ENCODE measurements at regions not wholly inside any gene's neighbourhood (a gene's known extent, or its start where the extent isn't known, plus 50 kb on each side); places are given as distances from the start of the nearest gene placed in this dataset.

DNA sequence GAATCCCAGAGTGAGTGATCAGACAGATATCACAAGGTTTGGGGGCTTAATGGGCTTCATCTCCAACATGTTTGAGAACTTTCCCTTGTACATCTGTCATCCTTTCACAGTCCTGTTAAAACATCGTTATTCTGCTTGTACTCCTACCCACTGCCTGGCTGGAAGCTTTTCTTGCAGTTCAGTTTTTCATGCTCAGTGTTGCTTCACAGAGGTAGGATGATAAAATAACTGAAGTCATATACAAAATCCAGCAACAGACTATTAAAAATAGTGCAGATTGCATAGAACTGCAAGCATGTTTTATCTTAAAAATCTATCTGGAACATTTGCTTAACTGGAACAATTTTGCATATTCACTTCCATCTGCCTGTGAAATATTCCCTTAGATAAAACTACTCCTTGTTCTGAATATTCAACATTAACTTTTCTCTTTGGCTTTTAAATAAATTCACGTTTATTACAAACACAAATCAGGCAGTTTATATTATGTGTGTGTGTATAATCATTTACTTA, 579.6 kb upstream of the IGFBP7 start:
- DNase-seq (ENCODE audit: low spot score in 2 of 2) = no peak
- Mint-ChIP-seq H3K36me3 (no peaks in the 10 kb centered on the region), H3K27me3 (no peaks in the 10 kb centered on the region), H3K4me1 (no peaks in the 10 kb centered on the region), H3K9me3 (peaks cover 8% of the 10 kb centered on the region), H3K27ac (no peak overlapping the region), H3K4me3 (no peak overlapping the region)
- ATAC-seq (ENCODE audit: low read depth) = no peak

DNA sequence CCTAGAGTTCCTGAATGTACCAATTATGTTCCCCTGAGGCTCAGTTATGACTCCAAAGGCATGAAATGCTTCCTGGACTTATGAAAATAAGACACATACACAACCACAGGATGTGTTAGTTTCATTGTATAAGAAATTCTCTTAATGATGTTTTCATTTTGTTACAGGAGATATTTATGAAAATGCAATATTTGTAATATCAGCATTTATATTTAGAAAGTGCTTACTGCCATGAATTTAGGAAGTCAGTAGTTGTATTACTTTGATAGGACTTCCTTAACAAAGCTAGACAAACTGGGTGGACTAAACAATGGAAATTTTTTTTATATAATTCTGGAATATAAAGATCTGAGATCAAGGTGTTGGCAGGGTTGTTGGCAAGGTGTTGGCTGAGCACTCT, 572.1 kb upstream of the IGFBP7 start:
- Mint-ChIP-seq H3K27me3 (no peaks in the 10 kb centered on the region), H3K9me3 (peaks cover 5% of the 10 kb centered on the region), H3K27ac (no peak overlapping the region), H3K4me1 (no peaks in the 10 kb centered on the region), H3K36me3 (no peaks in the 10 kb centered on the region), H3K4me3 (no peak overlapping the region)
- ATAC-seq (ENCODE audit: low read depth) (no peak), DNase-seq (ENCODE audit: low spot score in 2 of 2) (no peak)

DNA sequence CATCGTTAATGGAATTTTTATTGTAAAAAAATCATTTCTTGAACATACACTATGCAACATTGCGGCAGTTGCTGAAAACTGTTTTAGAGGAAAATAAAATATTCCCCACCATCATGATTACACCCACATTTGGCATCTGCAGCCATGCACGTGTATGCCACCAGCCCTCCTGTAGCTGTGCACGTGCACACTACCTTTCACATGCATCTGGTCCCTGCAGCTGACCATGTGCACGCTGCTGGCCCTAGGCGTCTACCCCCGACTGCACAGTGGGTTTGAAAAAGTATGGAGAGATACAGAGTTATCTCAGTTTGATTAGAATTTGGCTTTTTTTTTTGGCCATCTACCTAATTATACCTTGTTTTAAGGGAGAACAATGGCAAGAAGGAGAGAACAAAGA, 569.8 kb upstream of the IGFBP7 start:
- no peaks in the 10 kb centered on the region for H3K4me1 Mint-ChIP-seq
- ATAC-seq (ENCODE audit: low read depth) = no peak
- no peak for DNase-seq (ENCODE audit: low spot score in 2 of 2)

DNA sequence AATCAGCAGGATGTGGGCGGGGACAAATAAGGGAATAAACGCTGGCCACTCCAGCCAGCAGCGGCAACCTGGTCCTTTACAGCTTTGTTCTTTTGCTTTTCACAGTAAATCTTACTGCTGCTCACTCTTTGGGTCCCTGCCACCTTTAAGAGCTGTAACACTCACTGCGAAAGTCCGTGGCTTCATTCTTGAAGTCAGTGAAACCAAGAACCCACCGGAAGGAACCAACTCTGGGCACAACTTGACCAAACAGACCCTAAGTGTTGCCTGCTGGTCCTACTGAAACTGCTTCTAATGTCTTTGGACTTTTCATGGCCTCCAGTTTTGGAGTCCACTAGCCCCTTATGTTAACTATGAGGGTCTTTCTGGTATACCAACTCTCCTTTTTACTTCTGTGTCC, 566.2 kb upstream of the IGFBP7 start:
- no peak for DNase-seq (ENCODE audit: low spot score in 2 of 2)
- no peak overlapping the region for H3K27ac Mint-ChIP-seq

More for the DNA sequence above, 569.8 kb upstream of the IGFBP7 start:
- Mint-ChIP-seq H3K4me3 (no peak overlapping the region), H3K36me3 (no peaks in the 10 kb centered on the region), H3K9me3 (peaks cover 6% of the 10 kb centered on the region), H3K27ac (no peak overlapping the region), H3K27me3 (no peaks in the 10 kb centered on the region)

DNA sequence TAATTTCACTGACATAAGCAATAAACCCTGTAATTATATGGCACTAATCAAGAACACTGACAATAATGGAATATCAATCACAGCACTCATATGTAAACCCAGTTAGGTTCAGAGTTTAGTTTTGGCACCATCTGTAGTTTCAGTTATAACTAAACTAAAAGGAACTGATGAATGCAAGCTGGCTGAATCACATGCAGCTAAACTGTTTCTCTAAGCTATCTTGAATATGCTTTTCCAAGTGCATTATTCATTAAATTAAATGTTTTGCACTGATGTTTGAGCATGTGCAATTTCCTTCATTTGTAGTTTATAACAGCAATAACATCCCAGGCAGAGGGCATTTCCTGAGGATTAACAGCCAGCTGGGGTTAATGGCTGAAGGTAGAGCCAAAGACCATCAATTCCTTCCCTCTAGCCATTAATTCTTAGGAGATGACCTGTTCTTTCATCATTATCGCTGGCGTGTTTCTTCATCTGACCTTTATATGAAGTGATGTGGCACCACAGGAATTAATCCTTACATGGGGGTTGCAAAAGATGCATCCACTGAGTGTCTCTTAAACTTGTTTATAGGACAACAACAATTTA, 562.8 kb upstream of the IGFBP7 start:
- H3K4me3 Mint-ChIP-seq = no peak overlapping the region
- H3K36me3 Mint-ChIP-seq = no peaks in the 10 kb centered on the region
- peaks cover 4% of the 10 kb centered on the region for H3K9me3 Mint-ChIP-seq
- no peak for ATAC-seq (ENCODE audit: low read depth)
- no peaks in the 10 kb centered on the region for H3K4me1 Mint-ChIP-seq
- H3K27me3 Mint-ChIP-seq = no peaks in the 10 kb centered on the region
- no peak for DNase-seq (ENCODE audit: low spot score in 2 of 2)
- no peak overlapping the region for H3K27ac Mint-ChIP-seq

More for the DNA sequence above, 566.2 kb upstream of the IGFBP7 start:
- Mint-ChIP-seq H3K4me1 (no peaks in the 10 kb centered on the region), H3K4me3 (no peak overlapping the region), H3K9me3 (peaks cover 6% of the 10 kb centered on the region), H3K27me3 (no peaks in the 10 kb centered on the region), H3K36me3 (no peaks in the 10 kb centered on the region)
- no peak for ATAC-seq (ENCODE audit: low read depth)

DNA sequence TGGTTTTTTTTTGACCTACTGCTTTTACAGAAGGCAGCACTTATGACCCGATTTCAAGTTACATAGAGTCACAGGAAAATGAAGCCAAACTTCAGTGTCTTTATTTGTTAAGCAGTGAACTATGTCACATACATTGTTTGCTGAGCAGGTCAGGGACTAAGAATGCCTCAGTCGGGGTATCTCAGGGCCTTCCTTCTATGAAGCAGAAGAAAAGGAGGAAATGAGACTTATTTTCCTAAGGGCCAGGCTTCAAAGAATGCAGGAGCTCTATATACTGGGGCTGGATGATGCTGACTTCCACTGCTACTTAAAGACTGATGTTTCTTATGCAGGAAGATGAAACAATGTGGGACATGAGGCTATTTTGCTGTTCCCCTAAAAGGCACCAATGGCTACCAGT, 558.4 kb upstream of the IGFBP7 start:
- DNase-seq (ENCODE audit: low spot score in 2 of 2) (no peak), ATAC-seq (ENCODE audit: low read depth) (no peak)
- no peak overlapping the region for H3K4me3 Mint-ChIP-seq
- H3K4me1 Mint-ChIP-seq = no peaks in the 10 kb centered on the region
- H3K27ac Mint-ChIP-seq = no peak overlapping the region
- no peaks in the 10 kb centered on the region for H3K9me3 Mint-ChIP-seq
- no peaks in the 10 kb centered on the region for H3K36me3 Mint-ChIP-seq
- no peaks in the 10 kb centered on the region for H3K27me3 Mint-ChIP-seq

DNA sequence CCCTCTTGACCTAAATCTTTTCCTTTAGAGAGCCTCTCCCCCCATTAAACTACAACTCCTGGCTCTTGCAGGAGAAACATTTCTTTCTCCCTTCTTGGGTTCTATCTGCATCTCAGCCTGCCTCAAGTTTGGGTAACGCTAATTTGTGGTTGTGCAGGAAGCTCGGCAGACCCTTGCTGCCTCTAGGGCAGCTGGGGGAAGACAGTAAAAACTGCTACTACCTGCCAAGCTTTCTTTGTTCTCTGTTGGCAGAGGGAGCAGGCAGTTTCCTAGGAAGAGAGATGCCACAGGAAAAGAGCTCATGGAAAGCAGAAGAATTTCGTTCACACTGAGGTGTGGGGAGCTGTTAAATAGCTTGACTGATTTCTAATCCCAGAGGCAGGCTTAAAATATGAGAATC, 555.6 kb upstream of the IGFBP7 start:
- Mint-ChIP-seq H3K36me3 (no peaks in the 10 kb centered on the region), H3K9me3 (no peaks in the 10 kb centered on the region), H3K27me3 (no peaks in the 10 kb centered on the region), H3K4me3 (no peak overlapping the region), H3K27ac (no peak overlapping the region), H3K4me1 (no peaks in the 10 kb centered on the region)
- ATAC-seq (ENCODE audit: low read depth) (no peak), DNase-seq (ENCODE audit: low spot score in 2 of 2) (no peak)

GRCh38 chr4:57661517-57662090, 551.4 kb upstream of the IGFBP7 start:
- DNase-seq (ENCODE audit: low spot score in 2 of 2) (no peak), ATAC-seq (ENCODE audit: low read depth) (no peak)
- no peak overlapping the region for H3K27ac Mint-ChIP-seq
- no peaks in the 10 kb centered on the region for H3K27me3 Mint-ChIP-seq
- H3K9me3 Mint-ChIP-seq = no peaks in the 10 kb centered on the region
- H3K4me3 Mint-ChIP-seq = no peak overlapping the region
- no peaks in the 10 kb centered on the region for H3K4me1 Mint-ChIP-seq
- H3K36me3 Mint-ChIP-seq = no peaks in the 10 kb centered on the region

- ATAC-seq (ENCODE audit: low read depth) = no peak
- H3K9me3 Mint-ChIP-seq = peaks cover 4% of the 10 kb centered on the region
- H3K36me3 Mint-ChIP-seq = no peaks in the 10 kb centered on the region
- DNase-seq (ENCODE audit: low spot score in 2 of 2) = no peak
- no peaks in the 10 kb centered on the region for H3K4me1 Mint-ChIP-seq
- no peak overlapping the region for H3K4me3 Mint-ChIP-seq
- H3K27ac Mint-ChIP-seq = no peak overlapping the region
- no peaks in the 10 kb centered on the region for H3K27me3 Mint-ChIP-seq
These were observed 548.5 kb upstream of the IGFBP7 start for GRCh38 chr4:57658673-57659072.

DNA sequence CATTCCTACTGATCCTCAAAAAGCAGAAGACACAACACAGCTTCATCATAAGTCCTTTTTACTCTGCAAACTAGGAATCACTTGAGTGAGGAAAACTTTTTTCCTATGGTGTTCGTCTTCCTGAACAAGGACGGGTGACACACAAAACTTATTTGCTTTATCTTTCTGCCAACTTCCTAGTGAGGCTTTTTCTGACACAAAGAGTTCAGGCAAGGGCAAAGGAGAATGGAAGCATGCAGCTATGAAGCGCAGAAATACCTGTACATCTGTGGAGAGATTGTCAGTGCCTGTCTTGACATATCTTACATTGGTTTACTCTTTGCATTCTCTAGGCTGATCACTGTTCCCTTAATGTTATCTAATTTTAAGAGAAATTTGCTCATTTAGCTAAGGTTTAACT, 548.0 kb upstream of the IGFBP7 start:
- no peak for DNase-seq (ENCODE audit: low spot score in 2 of 2)
- H3K36me3 Mint-ChIP-seq = no peaks in the 10 kb centered on the region
- no peak overlapping the region for H3K27ac Mint-ChIP-seq
- no peaks in the 10 kb centered on the region for H3K4me1 Mint-ChIP-seq
- H3K27me3 Mint-ChIP-seq = no peaks in the 10 kb centered on the region
- H3K4me3 Mint-ChIP-seq = no peak overlapping the region
- peaks cover 4% of the 10 kb centered on the region for H3K9me3 Mint-ChIP-seq
- ATAC-seq (ENCODE audit: low read depth) = no peak

DNA sequence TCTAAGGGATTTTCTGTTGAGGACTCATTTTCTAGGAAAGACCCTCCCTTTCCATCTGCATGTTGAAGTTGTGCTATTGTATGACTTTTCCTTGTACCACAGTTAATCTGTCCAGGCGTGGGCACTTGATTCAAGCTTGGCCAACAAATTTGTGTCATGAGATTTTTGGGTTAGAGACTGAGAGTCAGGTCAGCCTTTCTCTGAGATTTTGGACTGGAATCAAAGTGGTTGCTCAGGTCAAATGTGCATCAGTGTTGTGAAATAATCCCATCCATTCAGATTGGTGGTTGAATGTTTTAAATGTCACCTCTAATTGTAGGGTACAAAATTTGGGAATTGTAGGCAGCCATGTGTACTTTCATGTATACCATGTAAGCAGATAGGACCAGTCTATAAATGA, 545.2 kb upstream of the IGFBP7 start:
- DNase-seq (ENCODE audit: low spot score in 2 of 2) (no peak), ATAC-seq (ENCODE audit: low read depth) (no peak)
- Mint-ChIP-seq H3K27ac (no peak overlapping the region), H3K36me3 (no peaks in the 10 kb centered on the region), H3K4me1 (no peaks in the 10 kb centered on the region), H3K4me3 (no peak overlapping the region), H3K27me3 (no peaks in the 10 kb centered on the region), H3K9me3 (peaks cover 7% of the 10 kb centered on the region)

DNA sequence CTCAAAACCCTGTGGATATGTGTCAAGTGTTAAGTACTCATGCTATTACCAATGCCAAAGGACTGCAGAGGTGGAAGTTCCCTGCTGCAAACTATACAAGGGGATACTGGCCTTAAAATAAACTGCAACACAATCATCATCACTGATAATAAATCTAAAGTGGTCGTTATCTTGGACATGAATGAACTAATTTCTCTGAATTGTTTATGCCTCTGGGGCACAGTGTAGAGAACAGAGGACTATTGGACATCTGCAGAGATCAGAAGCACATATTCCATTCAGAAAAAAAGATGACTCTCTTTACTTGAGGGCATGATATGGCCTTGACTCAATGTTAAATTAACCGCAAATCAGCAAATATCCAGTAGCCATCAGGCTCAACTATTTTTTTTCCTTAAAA, 542.6 kb upstream of the IGFBP7 start:
- Mint-ChIP-seq H3K4me3 (no peak overlapping the region), H3K27me3 (no peaks in the 10 kb centered on the region), H3K4me1 (no peaks in the 10 kb centered on the region), H3K36me3 (no peaks in the 10 kb centered on the region), H3K27ac (no peak overlapping the region), H3K9me3 (peaks cover 7% of the 10 kb centered on the region)
- ATAC-seq (ENCODE audit: low read depth) (no peak), DNase-seq (ENCODE audit: low spot score in 2 of 2) (no peak)

DNA sequence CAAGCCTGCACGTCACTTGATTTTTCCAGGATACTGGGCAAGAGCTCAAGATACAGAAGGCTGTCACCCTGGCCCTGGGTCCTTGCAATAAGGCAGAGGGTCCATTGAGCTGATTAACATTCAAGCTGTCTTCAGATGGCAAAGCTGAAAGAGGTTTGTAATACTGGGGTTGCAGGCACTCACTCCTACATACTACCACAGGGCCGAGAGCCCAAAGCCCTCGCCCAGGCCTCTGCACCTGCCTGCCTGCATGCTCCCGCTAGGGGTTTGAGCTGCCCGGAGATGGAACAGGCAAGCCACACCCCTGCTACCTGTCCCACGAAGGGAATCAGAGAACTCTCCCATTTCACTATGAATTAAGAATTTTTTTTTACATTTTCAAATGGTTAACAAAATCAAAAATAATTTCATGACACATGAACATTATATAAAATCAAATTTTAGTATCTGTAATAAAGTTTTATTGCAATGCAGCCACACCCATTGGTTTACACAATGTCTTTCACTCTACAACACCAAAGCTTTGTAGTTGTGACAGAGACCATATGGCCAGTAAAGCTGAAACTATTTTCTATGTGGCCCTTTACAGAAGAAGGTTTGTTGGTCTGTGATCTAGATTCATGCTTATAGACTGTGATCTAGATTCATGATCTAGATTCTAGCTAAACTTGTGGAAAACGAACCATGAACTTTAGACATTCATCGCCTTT, 530.4 kb upstream of the IGFBP7 start:
- no peaks in the 10 kb centered on the region for H3K27me3 Mint-ChIP-seq
- H3K9me3 Mint-ChIP-seq = peaks cover 2% of the 10 kb centered on the region
- no peak for ATAC-seq (ENCODE audit: low read depth)
- H3K36me3 Mint-ChIP-seq = no peaks in the 10 kb centered on the region
- H3K27ac Mint-ChIP-seq = no peak overlapping the region
- no peak overlapping the region for H3K4me3 Mint-ChIP-seq
- no peak for DNase-seq (ENCODE audit: low spot score in 2 of 2)
- H3K4me1 Mint-ChIP-seq = no peaks in the 10 kb centered on the region

- no peak for ATAC-seq (ENCODE audit: low read depth)
- Mint-ChIP-seq H3K27me3 (no peaks in the 10 kb centered on the region), H3K27ac (no peak overlapping the region), H3K4me3 (no peak overlapping the region), H3K36me3 (no peaks in the 10 kb centered on the region), H3K4me1 (no peaks in the 10 kb centered on the region), H3K9me3 (peaks cover 2% of the 10 kb centered on the region)
- DNase-seq (ENCODE audit: low spot score in 2 of 2) = no peak
These were observed 529.6 kb upstream of the IGFBP7 start for GRCh38 chr4:57639561-57640382.

All from memory B cell (primary cell).